Activated naive CD4-positive, alpha-beta T cell treated with anti-CD3 and anti-CD28 coated beads, Interleukin-2, amount 10 ng/mL, durations not matched to agents 7 days and 5 days (primary cell): ENCODE measurements at regions not wholly inside any gene's neighbourhood (a gene's known extent, or its start where the extent isn't known, plus 50 kb on each side); places are given as distances from the start of the nearest gene placed in this dataset.

Source experiments
- CTCF ChIA-PET: fragments of 350-600 bp; sonication (Branson Sonifier 250); formaldehyde crosslinking; loops from one replicate; lab custom pipeline; 2021; ENCODE audit warnings: antibody characterized with exemption; lab: Charles Lee
- DNase-seq: peaks from one replicate; pipeline ENCODE4 v3.0.0-alpha.2; 2020
- H3K27ac Mint-ChIP-seq: one replicate; pipeline ENCODE4 v1.8.0; 2021; ENCODE audit warnings: mild to moderate bottlenecking, moderate library complexity, mixed read lengths
- H3K27me3 Mint-ChIP-seq: one replicate; pipeline ENCODE4 v1.8.0; 2021; ENCODE audit warnings: mild to moderate bottlenecking, mixed read lengths
- H3K36me3 Mint-ChIP-seq: one replicate; pipeline ENCODE4 v1.8.0; 2021; ENCODE audit warnings: mixed read lengths
- H3K4me1 Mint-ChIP-seq: one replicate; pipeline ENCODE4 v1.8.0; 2021; ENCODE audit warnings: mixed read lengths
- H3K4me3 Mint-ChIP-seq: one replicate; pipeline ENCODE4 v1.8.0; 2021; ENCODE audit warnings: mild to moderate bottlenecking, moderate library complexity, mixed read lengths
- H3K9me3 Mint-ChIP-seq: one replicate; pipeline ENCODE4 v1.8.0; 2021; ENCODE audit warnings: mixed read lengths

DNA sequence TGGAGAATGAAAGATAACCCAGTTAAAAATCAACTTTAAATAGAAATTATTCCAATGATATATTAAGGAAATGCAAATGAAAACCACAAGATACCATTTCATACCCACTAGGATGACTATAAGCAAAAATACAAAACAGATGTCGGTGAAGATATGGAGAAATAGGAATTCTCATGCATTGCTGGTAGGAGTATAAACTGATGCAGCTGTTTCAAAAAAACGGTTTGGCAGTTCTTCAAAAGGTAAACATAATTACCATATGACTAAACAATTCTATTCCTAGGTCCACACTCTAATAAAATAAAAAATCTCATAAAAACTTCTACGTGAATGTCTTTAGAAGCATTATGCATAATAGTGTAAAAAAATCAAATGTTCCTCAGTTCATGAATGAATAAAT, 763.3 kb upstream of the BRINP3 start:
- Mint-ChIP-seq H3K27ac (no peak overlapping the region), H3K27me3 (no peaks in the 10 kb centered on the region), H3K9me3 (peaks cover 7% of the 10 kb centered on the region), H3K4me1 (no peaks in the 10 kb centered on the region), H3K36me3 (no peaks in the 10 kb centered on the region), H3K4me3 (no peak overlapping the region)
- CTCF ChIA-PET, result no interaction called here
- DNase-seq, result no peak

GRCh38 chr1:191255354-191256054, 777.8 kb upstream of the BRINP3 start:
- Mint-ChIP-seq H3K27me3 (no peaks in the 10 kb centered on the region), H3K9me3 (peaks cover 12% of the 10 kb centered on the region), H3K27ac (no peak overlapping the region), H3K4me3 (no peak overlapping the region), H3K4me1 (no peaks in the 10 kb centered on the region), H3K36me3 (no peaks in the 10 kb centered on the region)
- CTCF ChIA-PET, result no interaction called here
- DNase-seq, result no peak

- H3K27me3 Mint-ChIP-seq, result no peaks in the 10 kb centered on the region
- no peak overlapping the region for H3K4me3 Mint-ChIP-seq
Measured at GRCh38 chr1:191256917-191257316, 779.3 kb upstream of the BRINP3 start.

DNA sequence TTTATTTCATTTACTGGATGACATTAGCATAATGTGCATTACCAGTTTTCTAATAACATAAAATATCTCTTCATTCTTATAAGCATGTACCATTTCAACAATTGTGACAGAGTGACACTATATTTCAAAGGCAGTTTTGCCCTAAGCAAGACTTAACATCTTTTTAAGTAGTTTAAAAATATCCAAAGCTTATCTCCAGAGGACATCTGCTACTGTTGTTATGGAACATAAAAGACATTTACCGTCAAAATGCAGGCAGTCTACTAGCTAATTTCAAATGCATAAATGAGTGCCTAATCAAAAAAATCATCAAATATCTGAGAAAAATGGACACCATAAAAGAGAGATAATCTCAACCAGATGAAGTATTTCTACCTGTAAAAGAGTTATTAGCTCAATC, 782.4 kb upstream of the BRINP3 start:
- DNase-seq, result no peak
- H3K36me3 Mint-ChIP-seq, result no peaks in the 10 kb centered on the region
- no peak overlapping the region for H3K27ac Mint-ChIP-seq
- no peaks in the 10 kb centered on the region for H3K4me1 Mint-ChIP-seq
- H3K9me3 Mint-ChIP-seq, result peaks cover 5% of the 10 kb centered on the region
- H3K27me3 Mint-ChIP-seq, result no peaks in the 10 kb centered on the region
- no peak overlapping the region for H3K4me3 Mint-ChIP-seq
- CTCF ChIA-PET, result no interaction called here

More at GRCh38 chr1:191256917-191257316, 779.3 kb upstream of the BRINP3 start:
- no peak overlapping the region for H3K27ac Mint-ChIP-seq
- peaks cover 10% of the 10 kb centered on the region for H3K9me3 Mint-ChIP-seq
- DNase-seq, result no peak
- CTCF ChIA-PET, result no interaction called here
- H3K4me1 Mint-ChIP-seq, result no peaks in the 10 kb centered on the region
- no peaks in the 10 kb centered on the region for H3K36me3 Mint-ChIP-seq

GRCh38 chr1:191261111-191261510, 783.4 kb upstream of the BRINP3 start:
- H3K36me3 Mint-ChIP-seq, result no peaks in the 10 kb centered on the region
- H3K4me1 Mint-ChIP-seq, result no peaks in the 10 kb centered on the region
- no peak overlapping the region for H3K27ac Mint-ChIP-seq
- H3K4me3 Mint-ChIP-seq, result no peak overlapping the region
- peaks cover 10% of the 10 kb centered on the region for H3K9me3 Mint-ChIP-seq
- DNase-seq, result no peak
- H3K27me3 Mint-ChIP-seq, result no peaks in the 10 kb centered on the region
- CTCF ChIA-PET, result no interaction called here

DNA sequence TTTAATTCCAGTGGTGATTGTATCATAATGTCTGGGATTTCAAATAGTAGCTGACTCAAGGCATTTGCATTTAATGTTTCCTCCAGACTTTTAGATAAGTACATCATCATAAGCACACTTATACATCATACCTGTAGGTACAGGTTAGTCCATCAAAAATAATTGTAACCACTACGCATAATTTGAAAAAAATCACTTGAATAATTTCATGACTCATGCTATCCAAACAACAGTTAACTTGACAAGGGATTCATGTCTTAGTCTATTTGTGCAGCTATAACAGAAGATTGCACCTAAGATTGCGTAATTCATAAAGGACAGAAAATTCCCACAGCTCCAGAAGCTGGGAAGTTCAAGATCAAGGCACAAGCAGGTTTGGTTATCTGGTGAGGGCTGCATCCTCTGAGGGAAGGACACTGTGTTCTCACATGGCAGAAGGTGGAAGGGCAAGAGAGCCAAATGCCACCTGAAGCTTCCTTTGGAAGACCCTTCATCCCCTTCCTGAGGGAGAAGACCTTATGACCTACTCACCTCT, 801.7 kb upstream of the BRINP3 start:
- Mint-ChIP-seq H3K27ac (no peak overlapping the region), H3K4me3 (no peak overlapping the region), H3K9me3 (peaks cover 10% of the 10 kb centered on the region), H3K36me3 (no peaks in the 10 kb centered on the region), H3K27me3 (no peaks in the 10 kb centered on the region), H3K4me1 (no peaks in the 10 kb centered on the region)
- DNase-seq, result no peak
- CTCF ChIA-PET, result no interaction called here

DNA sequence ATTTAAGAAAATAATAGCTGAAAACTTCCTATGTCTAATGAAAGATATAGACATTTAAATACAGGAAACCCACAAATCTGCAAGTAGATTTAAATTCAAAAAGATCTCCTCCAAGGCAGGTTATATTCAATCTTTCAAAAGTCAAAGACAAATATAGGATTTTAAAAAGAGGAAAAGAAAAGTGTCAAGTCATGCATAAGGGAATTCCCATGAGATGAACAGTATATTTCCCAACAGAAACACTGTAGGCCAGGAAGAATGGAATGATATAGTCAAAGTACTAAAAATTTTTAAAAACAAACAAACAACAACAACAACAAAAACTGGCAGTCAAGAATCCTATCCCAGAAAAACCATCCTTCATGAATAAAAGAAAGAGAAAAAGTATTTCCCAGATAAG, 806.5 kb upstream of the BRINP3 start:
- DNase-seq, result no peak
- CTCF ChIA-PET, result no interaction called here
- Mint-ChIP-seq H3K27ac (no peak overlapping the region), H3K27me3 (no peaks in the 10 kb centered on the region), H3K9me3 (peaks cover 14% of the 10 kb centered on the region), H3K4me3 (no peak overlapping the region), H3K36me3 (no peaks in the 10 kb centered on the region), H3K4me1 (no peaks in the 10 kb centered on the region)

DNA sequence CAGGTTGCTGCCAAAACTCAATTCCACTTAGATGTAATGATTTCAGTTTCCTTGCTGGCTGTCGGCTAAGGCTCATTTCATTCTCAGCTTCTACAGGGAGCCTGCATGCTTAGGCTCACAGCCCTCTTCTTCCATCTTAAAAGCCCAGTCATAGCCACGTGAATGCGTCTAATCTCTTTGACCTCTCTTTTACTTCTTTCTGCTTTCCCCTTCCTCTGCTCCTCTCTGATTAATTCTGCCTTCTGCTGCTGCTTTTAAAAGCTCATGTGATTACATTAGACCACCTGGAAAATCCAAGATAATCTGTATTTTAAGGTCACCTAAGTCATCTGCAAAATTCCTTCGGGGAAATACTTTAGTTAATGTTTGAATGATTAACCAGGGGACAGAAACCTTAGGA, 812.8 kb upstream of the BRINP3 start:
- Mint-ChIP-seq H3K27me3 (no peaks in the 10 kb centered on the region), H3K36me3 (no peaks in the 10 kb centered on the region), H3K4me3 (no peak overlapping the region), H3K27ac (no peak overlapping the region), H3K4me1 (no peaks in the 10 kb centered on the region), H3K9me3 (peaks cover 8% of the 10 kb centered on the region)
- no peak for DNase-seq
- CTCF ChIA-PET, result no interaction called here

GRCh38 chr1:191305370-191305769, 827.7 kb upstream of the BRINP3 start:
- no peak overlapping the region for H3K4me3 Mint-ChIP-seq
- H3K27me3 Mint-ChIP-seq, result no peaks in the 10 kb centered on the region
- H3K4me1 Mint-ChIP-seq, result no peaks in the 10 kb centered on the region
- H3K27ac Mint-ChIP-seq, result no peak overlapping the region
- H3K9me3 Mint-ChIP-seq, result peaks cover 22% of the 10 kb centered on the region
- no peaks in the 10 kb centered on the region for H3K36me3 Mint-ChIP-seq
- CTCF ChIA-PET, result no interaction called here
- no peak for DNase-seq

- Mint-ChIP-seq H3K27ac (no peak overlapping the region), H3K36me3 (no peaks in the 10 kb centered on the region), H3K4me3 (no peak overlapping the region), H3K4me1 (no peaks in the 10 kb centered on the region), H3K9me3 (peaks cover 16% of the 10 kb centered on the region), H3K27me3 (no peaks in the 10 kb centered on the region)
- CTCF ChIA-PET, result no interaction called here
- DNase-seq, result no peak
Measured at GRCh38 chr1:191306916-191307315, 829.3 kb upstream of the BRINP3 start.

GRCh38 chr1:191320062-191320461, 838.2 kb upstream of the RGS18 start:
- H3K27me3 Mint-ChIP-seq, result no peaks in the 10 kb centered on the region
- no peak overlapping the region for H3K27ac Mint-ChIP-seq
- no peak overlapping the region for H3K4me3 Mint-ChIP-seq
- CTCF ChIA-PET, result no interaction called here
- no peaks in the 10 kb centered on the region for H3K36me3 Mint-ChIP-seq
- DNase-seq, result no peak
- peaks cover 1% of the 10 kb centered on the region for H3K9me3 Mint-ChIP-seq
- no peaks in the 10 kb centered on the region for H3K4me1 Mint-ChIP-seq

DNA sequence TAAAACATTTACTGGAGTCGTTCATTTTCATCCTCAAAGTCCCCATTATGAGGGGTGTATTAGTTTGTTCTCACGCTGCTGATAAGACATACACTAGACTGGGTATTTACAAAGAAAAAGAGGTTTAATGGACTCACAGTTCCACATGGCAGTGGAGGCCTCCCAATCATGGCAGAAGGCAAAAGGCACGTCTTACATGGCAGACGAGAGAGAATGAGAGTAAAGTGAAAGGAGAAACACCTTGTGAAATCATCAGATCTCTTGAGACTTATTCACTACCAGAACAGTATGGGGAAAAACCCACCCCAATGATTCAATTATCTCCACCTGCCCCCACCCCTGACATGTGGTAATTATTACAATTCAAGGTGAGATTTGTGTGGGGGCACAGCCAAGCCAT, 830.4 kb upstream of the RGS18 start:
- no peaks in the 10 kb centered on the region for H3K27me3 Mint-ChIP-seq
- CTCF ChIA-PET, result no interaction called here

DNA sequence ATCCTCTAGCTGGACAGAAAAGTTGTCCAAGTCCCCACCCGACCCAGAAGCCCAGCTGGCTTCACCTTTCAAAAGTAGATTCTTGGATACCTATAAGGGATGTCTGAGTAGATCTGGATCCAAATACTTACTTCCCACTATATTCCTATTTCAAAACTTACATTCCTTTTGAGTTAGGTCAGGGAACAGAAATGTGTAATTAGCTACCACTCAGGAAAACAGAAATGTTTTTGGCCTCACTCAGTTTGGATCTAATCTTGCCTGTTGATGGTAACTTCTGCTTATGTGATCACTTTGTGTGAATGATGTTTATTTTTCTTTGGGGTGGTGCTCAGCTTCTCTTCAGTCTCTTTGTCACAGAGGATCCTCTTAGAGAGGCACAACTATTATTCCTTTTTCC, 814.4 kb upstream of the RGS18 start:
- H3K9me3 Mint-ChIP-seq, result peaks cover 11% of the 10 kb centered on the region
- no peak overlapping the region for H3K4me3 Mint-ChIP-seq
- DNase-seq, result no peak
- H3K36me3 Mint-ChIP-seq, result no peaks in the 10 kb centered on the region
- no peaks in the 10 kb centered on the region for H3K27me3 Mint-ChIP-seq
- no peak overlapping the region for H3K27ac Mint-ChIP-seq
- CTCF ChIA-PET, result no interaction called here
- no peaks in the 10 kb centered on the region for H3K4me1 Mint-ChIP-seq

More for the DNA sequence above, 830.4 kb upstream of the RGS18 start:
- no peak overlapping the region for H3K4me3 Mint-ChIP-seq
- DNase-seq, result no peak
- no peak overlapping the region for H3K27ac Mint-ChIP-seq
- no peaks in the 10 kb centered on the region for H3K4me1 Mint-ChIP-seq
- no peaks in the 10 kb centered on the region for H3K36me3 Mint-ChIP-seq
- H3K9me3 Mint-ChIP-seq, result peaks cover 3% of the 10 kb centered on the region

DNA sequence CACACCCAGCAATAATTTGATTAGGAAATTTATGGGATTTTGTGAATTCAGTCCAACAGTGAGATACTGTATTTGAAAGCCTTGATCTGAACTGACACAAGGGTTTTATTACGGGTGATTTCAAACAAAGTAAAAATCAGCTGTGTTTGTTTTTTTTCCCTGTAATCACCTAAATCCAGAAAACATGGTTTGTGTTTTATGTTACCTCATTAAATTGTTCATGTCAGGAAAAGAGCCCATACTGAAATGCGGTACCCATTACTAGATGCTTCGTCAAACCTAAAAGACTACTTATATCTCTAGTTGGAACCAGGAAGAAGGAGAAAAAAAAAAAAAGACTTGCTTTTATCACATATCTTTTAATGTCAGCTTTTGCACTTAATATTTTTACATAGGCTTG, 811.9 kb upstream of the RGS18 start:
- Mint-ChIP-seq H3K27me3 (no peaks in the 10 kb centered on the region), H3K4me1 (no peaks in the 10 kb centered on the region), H3K9me3 (peaks cover 13% of the 10 kb centered on the region), H3K27ac (no peak overlapping the region), H3K36me3 (no peaks in the 10 kb centered on the region), H3K4me3 (no peak overlapping the region)
- no peak for DNase-seq
- CTCF ChIA-PET, result no interaction called here

DNA sequence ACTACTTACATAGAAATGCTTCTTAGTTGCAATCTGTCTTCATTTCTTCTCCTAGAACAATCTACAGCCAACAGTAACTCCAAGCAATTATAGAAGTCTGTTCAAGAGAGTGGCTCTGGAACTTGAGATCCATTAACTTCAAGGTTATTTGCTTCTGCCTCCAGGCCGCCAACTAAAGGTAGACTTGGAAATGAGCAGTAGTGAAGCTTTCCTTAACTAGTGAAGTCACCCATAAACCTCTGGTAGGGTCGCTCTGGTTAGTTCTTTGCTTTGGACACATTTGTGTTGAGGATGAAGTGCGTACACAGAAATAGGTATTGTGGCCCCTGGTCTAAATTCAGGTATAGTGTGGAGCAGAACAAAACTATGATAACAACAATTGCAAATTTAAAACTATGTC, 809.9 kb upstream of the RGS18 start:
- peaks cover 10% of the 10 kb centered on the region for H3K9me3 Mint-ChIP-seq
- no peak overlapping the region for H3K4me3 Mint-ChIP-seq
- no peaks in the 10 kb centered on the region for H3K36me3 Mint-ChIP-seq
- H3K27ac Mint-ChIP-seq, result no peak overlapping the region
- DNase-seq, result no peak
- no peaks in the 10 kb centered on the region for H3K27me3 Mint-ChIP-seq
- CTCF ChIA-PET, result no interaction called here
- H3K4me1 Mint-ChIP-seq, result no peaks in the 10 kb centered on the region
